Keratinocyte (primary cell): ENCODE measurements at regions not wholly inside any gene's neighbourhood (a gene's known extent, or its start where the extent isn't known, plus 50 kb on each side); places are given as distances from the start of the nearest gene placed in this dataset.

Experiments used
- DNase-seq: peaks from one replicate; pipeline ENCODE4 v3.0.0-alpha.2; 2011; ENCODE audit warnings: low read depth, missing footprints, low spot score
- FAIRE-seq: peaks from 2 replicates; lab custom pipeline; 2011; peaks lifted over from hg19 to GRCh38; lab: Jason Lieb, UNC
- H2AFZ ChIP-seq: 2 replicates; pipeline ENCODE4 v1.6.0; 2012; ENCODE audit warnings: low read length, control low read depth, inconsistent platforms; ENCODE audit not compliant: control insufficient read depth
- H3K27ac ChIP-seq: 2 replicates; pipeline ENCODE4 v1.5.1; 2011; ENCODE audit warnings: low read length; ENCODE audit not compliant: control insufficient read depth, insufficient read depth
- H3K27me3 ChIP-seq: 3 replicates; pipeline ENCODE4 v1.6.0; 2011; ENCODE audit warnings: low read length; ENCODE audit not compliant: control insufficient read depth, insufficient read depth; ENCODE audit errors: extremely low read depth
- H3K36me3 ChIP-seq, 2 experiments: 2 replicates in 1 of 2; 3 replicates in 1 of 2; pipeline ENCODE4 v1.5.1; 2011; ENCODE audit warnings: low read length in 2 of 2, mild to moderate bottlenecking in 1 of 2; ENCODE audit not compliant: control insufficient read depth in 2 of 2, insufficient read depth in 2 of 2; ENCODE audit errors: extremely low read depth in 1 of 2
- H3K4me1 ChIP-seq: 3 replicates; pipeline ENCODE4 v1.5.1; 2011; ENCODE audit warnings: low read length; ENCODE audit not compliant: control insufficient read depth, insufficient read depth; ENCODE audit errors: extremely low read depth
- H3K4me2 ChIP-seq: 3 replicates; pipeline ENCODE4 v1.6.0; 2011; ENCODE audit warnings: low read depth, low read length; ENCODE audit not compliant: control insufficient read depth, insufficient read depth; ENCODE audit errors: extremely low read depth
- H3K4me3 ChIP-seq, 3 experiments: fragments of 200-600 bp in 1 of 3; sonication (generic) in 1 of 3; 2 replicates in 2 of 3; 3 replicates in 1 of 3; pipeline ENCODE4 v1.5.1; 2011 to 2016; ENCODE audit warnings: low read length in 3 of 3, mild to moderate bottlenecking in 3 of 3, control low read depth in 2 of 3, inconsistent platforms in 1 of 3, low read depth in 1 of 3, mixed read lengths in 1 of 3, mixed run types in 1 of 3, moderate library complexity in 1 of 3; ENCODE audit not compliant: control insufficient read depth in 2 of 3, insufficient read depth in 2 of 3; ENCODE audit errors: extremely low read depth in 1 of 3
- H3K79me2 ChIP-seq: 2 replicates; pipeline ENCODE4 v1.6.0; 2012; ENCODE audit warnings: low read length; ENCODE audit not compliant: control insufficient read depth, insufficient read depth
- H3K9ac ChIP-seq: 3 replicates; pipeline ENCODE4 v1.6.0; 2011; ENCODE audit warnings: low read length; ENCODE audit not compliant: control insufficient read depth, insufficient read depth; ENCODE audit errors: extremely low read depth
- H3K9me1 ChIP-seq: 3 replicates; pipeline ENCODE4 v1.6.0; 2011; ENCODE audit warnings: low read length; ENCODE audit not compliant: control insufficient read depth, insufficient read depth; ENCODE audit errors: extremely low read depth
- H3K9me3 ChIP-seq: 2 replicates; pipeline ENCODE4 v1.5.1; 2012; ENCODE audit warnings: low read depth, low read length; ENCODE audit not compliant: control insufficient read depth
- H4K20me1 ChIP-seq: 3 replicates; pipeline ENCODE4 v1.6.0; 2011; ENCODE audit warnings: low read length; ENCODE audit not compliant: control insufficient read depth, insufficient read depth; ENCODE audit errors: extremely low read depth
- CTCF ChIP-seq, 3 experiments: IDR thresholded peaks in 1 of 3; conservative IDR thresholded peaks in 1 of 3; optimal IDR thresholded peaks in 1 of 3; 2 replicates in 2 of 3; 3 replicates in 1 of 3; pipeline versions ENCODE3 to v1.5.1; 2011; ENCODE audit warnings: low read length in 3 of 3, mild to moderate bottlenecking in 3 of 3, moderate library complexity in 2 of 3, control low read depth in 1 of 3, inconsistent platforms in 1 of 3; ENCODE audit not compliant: insufficient read depth in 2 of 3; ENCODE audit errors: extremely low read depth in 1 of 3
- EZH2 ChIP-seq: IDR thresholded peaks from one replicate; pipeline ENCODE4 v1.6.1; 2012; ENCODE audit warnings: inconsistent platforms, mild to moderate bottlenecking, low read length, moderate library complexity
- dilution Hi-C: fragments of 300-500 bp; cut with MboI; formaldehyde crosslinking; loops from one replicate; pipeline ENCODE4 v1.7.0; 2020; ENCODE audit warnings: low sequenced_read_pairs; ENCODE audit not compliant: extremely low pct_ligation_motif_present

GRCh38 chr1:81597720-81598426 is 202.9 kb upstream of the ADGRL2 start:
- TF ChIP-seq CTCF (optimal IDR thresholded peaks at IDR 0.05 in 1 of 3, IDR thresholded peaks at IDR 0.05 in 1 of 3, conservative IDR thresholded peaks at IDR 0.05 in 1 of 3; ENCODE audit: extremely low read depth in 1 of 3, insufficient read depth in 2 of 3, low read length in 3 of 3) (no peak), EZH2 (no peak)
- FAIRE-seq, result no peak
- DNase-seq, result no peak

GRCh38 chr1:81596341-81596740 is 204.4 kb upstream of the ADGRL2 start:
- Histone ChIP-seq H3K9me3 (no peaks in the 10 kb centered on the region), H3K27me3 (no peaks in the 10 kb centered on the region), H3K4me3 (no peak overlapping the region), H3K9ac (no peak overlapping the region), H3K4me1 (no peaks in the 10 kb centered on the region), H4K20me1 (no peaks in the 10 kb centered on the region), H3K27ac (no peak overlapping the region), H3K36me3 (no peaks in the 10 kb centered on the region), H3K4me2 (no peak overlapping the region), H2AFZ (no peak overlapping the region), H3K79me2 (no peaks in the 10 kb centered on the region), H3K9me1 (no peaks in the 10 kb centered on the region)
- DNase-seq (no peak), FAIRE-seq (no peak)
- dilution Hi-C loops, result no loop called here
- TF ChIP-seq CTCF (optimal IDR thresholded peaks at IDR 0.05 in 1 of 3, IDR thresholded peaks at IDR 0.05 in 1 of 3, conservative IDR thresholded peaks at IDR 0.05 in 1 of 3; ENCODE audit: extremely low read depth in 1 of 3, insufficient read depth in 2 of 3, low read length in 3 of 3), result no peak
- TF ChIP-seq EZH2, result no peak

More at GRCh38 chr1:81597720-81598426, 202.9 kb upstream of the ADGRL2 start:
- H3K4me3 ChIP-seq, result no peak overlapping the region
- no peak overlapping the region for H3K4me2 ChIP-seq
- no peak overlapping the region for H3K27ac ChIP-seq
- H3K9ac ChIP-seq, result no peak overlapping the region
- H3K36me3 ChIP-seq, result no peaks in the 10 kb centered on the region
- H2AFZ ChIP-seq, result no peak overlapping the region
- no peaks in the 10 kb centered on the region for H3K79me2 ChIP-seq
- dilution Hi-C loops, result no loop called here
- H4K20me1 ChIP-seq, result no peaks in the 10 kb centered on the region
- no peaks in the 10 kb centered on the region for H3K9me1 ChIP-seq
- no peaks in the 10 kb centered on the region for H3K4me1 ChIP-seq
- H3K9me3 ChIP-seq, result no peaks in the 10 kb centered on the region
- no peaks in the 10 kb centered on the region for H3K27me3 ChIP-seq
